B cell (primary cell): ENCODE measurements at regions not wholly inside any gene's neighbourhood (a gene's known extent, or its start where the extent isn't known, plus 50 kb on each side); places are given as distances from the start of the nearest gene placed in this dataset.

Source experiments
- ATAC-seq: fragments of 200-7000 bp; cut with Tn5 transposase; one replicate; pipeline ENCODE4 v1.10.0; 2021; ENCODE audit warnings: low read depth, mild to moderate bottlenecking, moderate number of reproducible peaks, moderate library complexity
- CTCF ChIA-PET: fragments of 350-600 bp; sonication (Branson Sonifier 250); formaldehyde crosslinking; loops from one replicate; lab custom pipeline; 2021; ENCODE audit warnings: antibody characterized with exemption, inconsistent platforms; lab: Charles Lee
- POLR2A ChIA-PET: fragments of 350-600 bp; sonication (Branson Sonifier 250); formaldehyde crosslinking; loops from one replicate; lab custom pipeline; 2021; ENCODE audit warnings: antibody characterized with exemption; lab: Charles Lee
- DNase-seq: peaks from one replicate; pipeline ENCODE4 v3.0.0; 2013
- H2AFZ ChIP-seq: 2 replicates; pipeline ENCODE4 v1.6.1; 2012; ENCODE audit warnings: mild to moderate bottlenecking, low read depth, low read length; ENCODE audit not compliant: insufficient read depth, poor library complexity, severe bottlenecking
- H3K27ac ChIP-seq, 2 donors: 1 replicate in 1 of 2; 2 replicates in 1 of 2; pipeline ENCODE4 v1.5.1; 2012 to 2013; ENCODE audit warnings: low read length in 2 of 2, mild to moderate bottlenecking in 2 of 2, moderate library complexity in 1 of 2
- H3K27me3 ChIP-seq, 4 experiments: fragments of 200-600 bp in 1 of 4; sonication (generic) in 1 of 4; replicated peaks in 1 of 4; 1 replicate in 2 of 4; 2 replicates in 2 of 4; pipeline versions ENCODE4 v1.6.1 to v1.7.0; 2013 to 2016; ENCODE audit warnings: low read length in 3 of 4, mild to moderate bottlenecking in 2 of 4, mixed read lengths in 1 of 4, moderate library complexity in 1 of 4; ENCODE audit not compliant: insufficient read depth in 4 of 4, control insufficient read depth in 3 of 4; ENCODE audit errors: control extremely low read depth in 1 of 4
- H3K36me3 ChIP-seq, 2 experiments: replicated peaks in 1 of 2; 1 replicate in 1 of 2; 2 replicates in 1 of 2; pipeline versions ENCODE4 v1.6.1 to v1.7.1; 2013; ENCODE audit warnings: low read length in 1 of 2; ENCODE audit not compliant: insufficient read depth in 2 of 2, control insufficient read depth in 1 of 2; ENCODE audit errors: control extremely low read depth in 1 of 2, extremely low read depth in 1 of 2
- H3K4me1 ChIP-seq, 2 donors: fragments of 200-600 bp in 1 of 2; sonication (generic) in 1 of 2; 1 replicate in 1 of 2; 2 replicates in 1 of 2; pipeline versions ENCODE4 v1.5.1 to v1.6.1; 2013 to 2017; ENCODE audit warnings: low read length in 2 of 2; ENCODE audit not compliant: control insufficient read depth in 2 of 2, insufficient read depth in 2 of 2
- H3K4me2 ChIP-seq: replicated peaks from 2 replicates; pipeline ENCODE3; 2012; ENCODE audit warnings: mild to moderate bottlenecking, low read depth, low read length; ENCODE audit not compliant: poor library complexity, severe bottlenecking
- H3K4me3 ChIP-seq, 5 experiments: fragments of 200-600 bp in 1 of 5; sonication (generic) in 1 of 5; 1 replicate in 3 of 5; 2 replicates in 2 of 5; pipeline versions ENCODE4 v1.5.1 to v1.7.0; 2011 to 2016; ENCODE audit warnings: low read length in 4 of 5, mild to moderate bottlenecking in 4 of 5, low read depth in 2 of 5, control low read depth in 1 of 5, moderate library complexity in 1 of 5; ENCODE audit not compliant: insufficient read depth in 1 of 5; ENCODE audit errors: control extremely low read depth in 1 of 5, extremely low read depth in 1 of 5
- H3K79me2 ChIP-seq: fragments of 200-600 bp; sonication (generic); one replicate; pipeline ENCODE4 v1.6.0; 2016; ENCODE audit warnings: low read length; ENCODE audit not compliant: control insufficient read depth, insufficient read depth
- H3K9ac ChIP-seq: fragments of 200-600 bp; sonication (generic); 2 replicates; pipeline ENCODE4 v1.6.1; 2017; ENCODE audit warnings: mild to moderate bottlenecking, low read length, moderate library complexity
- H3K9me3 ChIP-seq, 3 donors: one replicate each; pipeline versions ENCODE4 v1.6.1 to v1.7.1; 2013; ENCODE audit warnings: low read length in 2 of 3; ENCODE audit not compliant: control insufficient read depth in 2 of 3, insufficient read depth in 1 of 3; ENCODE audit errors: control extremely low read depth in 1 of 3
- H4K20me1 ChIP-seq: 2 replicates; pipeline ENCODE4 v1.6.0; 2012; ENCODE audit warnings: mild to moderate bottlenecking, low read length; ENCODE audit not compliant: insufficient read depth, control insufficient read depth, poor library complexity, severe bottlenecking
- H3K27ac Mint-ChIP-seq: one replicate; pipeline ENCODE4 v1.8.0; 2021; ENCODE audit warnings: mixed read lengths
- H3K27me3 Mint-ChIP-seq: one replicate; pipeline ENCODE4 v1.8.0; 2021; ENCODE audit warnings: mixed read lengths
- H3K4me1 Mint-ChIP-seq: one replicate; pipeline ENCODE4 v1.8.0; 2021; ENCODE audit warnings: mixed read lengths
- H3K4me3 Mint-ChIP-seq: one replicate; pipeline ENCODE4 v1.8.0; 2021; ENCODE audit warnings: mixed read lengths
- H3K9me3 Mint-ChIP-seq: one replicate; pipeline ENCODE4 v1.8.0; 2022; ENCODE audit warnings: mixed read lengths; ENCODE audit not compliant: insufficient read depth
- CTCF ChIP-seq: fragments of 200-600 bp; IDR thresholded peaks from one replicate; pipeline ENCODE4 v1.8.0; 2022; ENCODE audit warnings: antibody characterized with exemption, mild to moderate bottlenecking
- EZH2 ChIP-seq: IDR thresholded peaks from 2 replicates; pipeline ENCODE4 v1.6.1; 2012; ENCODE audit warnings: borderline replicate concordance, low read depth, mild to moderate bottlenecking, moderate library complexity, low read length; ENCODE audit not compliant: insufficient read depth, poor library complexity, severe bottlenecking
- WGBS: methylation state at CpG from one replicate; pipeline ENCODE4 v1.1.5; 2013; ENCODE audit warnings: missing lambda C conversion rate; ENCODE audit not compliant: insufficient coverage; 5-methylcytosine and 5-hydroxymethylcytosine counted together
- intact Hi-C: fragments of 100-400 bp; cut with micrococcal nuclease; formaldehyde crosslinking; loops from one replicate; pipeline ENCODE4 v1.10.0; 2022

GRCh38 chr15:61685971-61686370, 374.3 kb downstream of the VPS13C start:
- Histone ChIP-seq H3K27ac (no peak overlapping the region), H3K4me2 (no peak overlapping the region), H3K4me3 (no peak overlapping the region), H3K9me3 (no peaks in the 10 kb centered on the region), H3K9ac (no peak overlapping the region), H3K4me1 (no peaks in the 10 kb centered on the region), H3K79me2 (no peaks in the 10 kb centered on the region), H4K20me1 (no peaks in the 10 kb centered on the region), H3K36me3 (no peaks in the 10 kb centered on the region), H3K27me3 (no peaks in the 10 kb centered on the region), H2AFZ (no peak overlapping the region)
- Mint-ChIP-seq H3K4me1 (no peaks in the 10 kb centered on the region), H3K4me3 (no peak overlapping the region), H3K27me3 (peaks cover 4% of the 10 kb centered on the region), H3K27ac (no peak overlapping the region), H3K9me3 (peaks cover 1% of the 10 kb centered on the region)
- WGBS: 93% methylated on average over 2 of the region's 2 CpGs
- TF ChIP-seq CTCF (no peak), EZH2 (no peak)
- ATAC-seq (no peak), DNase-seq (no peak)
- intact Hi-C loops: no loop called here
- POLR2A ChIA-PET: no interaction called here
- CTCF ChIA-PET: no interaction called here

DNA sequence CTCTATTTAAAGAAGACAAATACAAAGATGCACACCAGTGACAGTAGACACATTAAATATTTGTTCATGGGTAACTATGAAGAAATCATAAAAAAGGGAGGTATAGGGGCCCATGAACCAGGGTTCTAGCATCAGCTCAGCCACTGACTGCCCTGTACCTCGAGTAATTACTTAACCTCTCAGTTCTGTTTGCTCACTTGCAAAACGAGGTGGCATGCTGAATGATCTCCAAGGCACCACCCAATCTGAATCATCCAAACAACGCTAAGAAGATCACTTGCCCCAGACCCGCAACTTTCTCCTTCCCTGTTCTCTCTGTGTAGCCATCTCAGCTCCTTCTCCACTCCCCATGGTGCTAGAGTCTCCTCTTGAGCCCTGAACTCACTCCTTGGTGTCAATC, 374.7 kb downstream of the VPS13C start:
- H3K4me2 ChIP-seq: no peak overlapping the region
- no peak overlapping the region for H3K4me3 Mint-ChIP-seq
- ChIA-PET POLR2A (no interaction called here), CTCF (no interaction called here)
- no peak overlapping the region for H3K27ac Mint-ChIP-seq
- no peaks in the 10 kb centered on the region for H3K9me3 ChIP-seq
- no peak for ATAC-seq
- H3K9me3 Mint-ChIP-seq: peaks cover 2% of the 10 kb centered on the region
- no peaks in the 10 kb centered on the region for H3K4me1 Mint-ChIP-seq
- intact Hi-C loops: no loop called here
- no peak overlapping the region for H3K4me3 ChIP-seq
- no peaks in the 10 kb centered on the region for H3K4me1 ChIP-seq
- H3K9ac ChIP-seq: no peak overlapping the region
- H3K27me3 Mint-ChIP-seq: peaks cover 8% of the 10 kb centered on the region
- no peak for TF ChIP-seq EZH2
- TF ChIP-seq CTCF: no peak
- no peaks in the 10 kb centered on the region for H3K79me2 ChIP-seq
- H2AFZ ChIP-seq: no peak overlapping the region
- 73% methylated on average over 4 of the region's 4 CpGs for WGBS
- DNase-seq: no peak
- H3K27ac ChIP-seq: no peak overlapping the region
- no peaks in the 10 kb centered on the region for H4K20me1 ChIP-seq
- no peaks in the 10 kb centered on the region for H3K27me3 ChIP-seq
- no peaks in the 10 kb centered on the region for H3K36me3 ChIP-seq
